ENCODE measurements at regions not wholly inside any gene's neighbourhood (a gene's known extent, or its start where the extent isn't known, plus 50 kb on each side); places are given as distances from the start of the nearest gene placed in this dataset.

DNA sequence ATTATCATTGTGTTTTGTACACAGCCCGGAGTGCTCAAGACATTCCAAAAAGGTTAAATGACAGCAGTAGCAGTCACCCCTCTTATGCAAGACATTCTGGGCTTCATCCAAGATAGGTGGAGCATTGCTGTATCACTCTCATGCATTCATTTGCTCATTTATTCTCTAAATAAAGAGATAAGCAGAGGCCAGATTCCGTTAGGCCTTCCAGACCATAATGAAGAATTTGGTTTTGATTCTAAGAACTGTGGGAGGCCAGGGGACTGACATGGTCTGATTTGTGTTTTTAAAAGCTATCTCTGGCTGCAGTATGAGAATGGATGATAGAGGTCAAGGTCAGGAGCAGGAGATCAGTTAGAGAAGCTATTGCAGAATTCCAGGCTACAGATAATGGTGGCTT, 145.8 kb downstream of the KCNRG start:
- Histone ChIP-seq H3K27me3 (no peaks in the 10 kb centered on the region), H3K27ac (no peak overlapping the region), H3K4me3 (no peak overlapping the region), H3K36me3 (no peaks in the 10 kb centered on the region), H3K4me1 (no peaks in the 10 kb centered on the region), H3K9me3 (no peaks in the 10 kb centered on the region)
- no peak for DNase-seq
- TF ChIP-seq POLR2A (IDR thresholded peaks at IDR 0.05): no peak
- TF ChIP-seq, protein P1, sequence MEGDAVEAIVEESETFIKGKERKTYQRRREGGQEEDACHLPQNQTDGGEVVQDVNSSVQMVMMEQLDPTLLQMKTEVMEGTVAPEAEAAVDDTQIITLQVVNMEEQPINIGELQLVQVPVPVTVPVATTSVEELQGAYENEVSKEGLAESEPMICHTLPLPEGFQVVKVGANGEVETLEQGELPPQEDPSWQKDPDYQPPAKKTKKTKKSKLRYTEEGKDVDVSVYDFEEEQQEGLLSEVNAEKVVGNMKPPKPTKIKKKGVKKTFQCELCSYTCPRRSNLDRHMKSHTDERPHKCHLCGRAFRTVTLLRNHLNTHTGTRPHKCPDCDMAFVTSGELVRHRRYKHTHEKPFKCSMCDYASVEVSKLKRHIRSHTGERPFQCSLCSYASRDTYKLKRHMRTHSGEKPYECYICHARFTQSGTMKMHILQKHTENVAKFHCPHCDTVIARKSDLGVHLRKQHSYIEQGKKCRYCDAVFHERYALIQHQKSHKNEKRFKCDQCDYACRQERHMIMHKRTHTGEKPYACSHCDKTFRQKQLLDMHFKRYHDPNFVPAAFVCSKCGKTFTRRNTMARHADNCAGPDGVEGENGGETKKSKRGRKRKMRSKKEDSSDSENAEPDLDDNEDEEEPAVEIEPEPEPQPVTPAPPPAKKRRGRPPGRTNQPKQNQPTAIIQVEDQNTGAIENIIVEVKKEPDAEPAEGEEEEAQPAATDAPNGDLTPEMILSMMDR (IDR thresholded peaks at IDR 0.05): no peak
- no peak for TF ChIP-seq POLR2AphosphoS5 (IDR thresholded peaks at IDR 0.05)
- TF ChIP-seq EP300 (IDR thresholded peaks at IDR 0.05): no peak
- intact Hi-C loops (cut with DNase I; ENCODE audit: low total_unique reads): no loop called here
- WGBS, 5 donors: 61 to 79% (median 75%) methylated on average over 2 of the region's 2 CpGs

- intact Hi-C loops (cut with DNase I; ENCODE audit: low total_unique reads): no loop called here
- Histone ChIP-seq H3K4me1 (no peaks in the 10 kb centered on the region), H3K36me3 (no peaks in the 10 kb centered on the region), H3K9me3 (no peaks in the 10 kb centered on the region), H3K4me3 (no peak overlapping the region), H3K27me3 (no peaks in the 10 kb centered on the region), H3K27ac (no peak overlapping the region)
- WGBS, 5 donors: 58 to 66% (median 65%) methylated on average over 4 of the region's 4 CpGs
- no peak for DNase-seq
- no peak for TF ChIP-seq POLR2AphosphoS5 (IDR thresholded peaks at IDR 0.05)
These were observed 146.8 kb downstream of the KCNRG start for GRCh38 chr13:50162001-50162400.

GRCh38 chr13:50162567-50162966, 147.3 kb downstream of the KCNRG start:
- DNase-seq: no peak
- intact Hi-C loops (cut with DNase I; ENCODE audit: low total_unique reads): no loop called here
- Histone ChIP-seq H3K4me3 (no peak overlapping the region), H3K4me1 (no peaks in the 10 kb centered on the region), H3K36me3 (no peaks in the 10 kb centered on the region), H3K9me3 (no peaks in the 10 kb centered on the region), H3K27me3 (no peaks in the 10 kb centered on the region), H3K27ac (no peak overlapping the region)
- TF ChIP-seq POLR2AphosphoS5 (IDR thresholded peaks at IDR 0.05) (no peak), EP300 (IDR thresholded peaks at IDR 0.05) (no peak), POLR2A (IDR thresholded peaks at IDR 0.05) (no peak)
- TF ChIP-seq, protein P1 (IDR thresholded peaks at IDR 0.05): no peak
- 65 to 73% (median 71%) methylated on average over 2 of the region's 2 CpGs for WGBS, 5 donors

GRCh38 chr13:50167224-50167947, 152.1 kb downstream of the KCNRG start:
- Histone ChIP-seq H3K4me3 (no peak overlapping the region), H3K27me3 (no peaks in the 10 kb centered on the region), H3K27ac (no peak overlapping the region), H3K9me3 (no peaks in the 10 kb centered on the region), H3K36me3 (no peaks in the 10 kb centered on the region), H3K4me1 (no peaks in the 10 kb centered on the region)
- WGBS, 5 donors: 50 to 74% (median 63%) methylated on average over 2 of the region's 2 CpGs
- no peak for DNase-seq
- intact Hi-C loops (cut with DNase I; ENCODE audit: low total_unique reads): no loop called here
- TF ChIP-seq, protein P1 (IDR thresholded peaks at IDR 0.05): no peak
- TF ChIP-seq POLR2A (IDR thresholded peaks at IDR 0.05): no peak
- TF ChIP-seq POLR2AphosphoS5 (IDR thresholded peaks at IDR 0.05): no peak
- no peak for TF ChIP-seq EP300 (IDR thresholded peaks at IDR 0.05)

- Histone ChIP-seq H3K4me3 (no peak overlapping the region), H3K27ac (no peak overlapping the region), H3K36me3 (no peaks in the 10 kb centered on the region), H3K27me3 (no peaks in the 10 kb centered on the region), H3K4me1 (no peaks in the 10 kb centered on the region), H3K9me3 (no peaks in the 10 kb centered on the region)
- 76 to 95% (median 87%) methylated on average over 4 of the region's 4 CpGs for WGBS, 5 donors
- TF ChIP-seq POLR2AphosphoS5 (IDR thresholded peaks at IDR 0.05): no peak
- TF ChIP-seq, protein P1 (IDR thresholded peaks at IDR 0.05): no peak
- TF ChIP-seq EP300 (IDR thresholded peaks at IDR 0.05): no peak
- TF ChIP-seq POLR2A (IDR thresholded peaks at IDR 0.05): no peak
- intact Hi-C loops (cut with DNase I; ENCODE audit: low total_unique reads): no loop called here
- DNase-seq: no peak
These were observed 152.7 kb downstream of the KCNRG start for GRCh38 chr13:50167967-50168366.
